ENCODE measurements at regions not wholly inside any gene's neighbourhood (a gene's known extent, or its start where the extent isn't known, plus 50 kb on each side); places are given as distances from the start of the nearest gene placed in this dataset.

GRCh38 chr6:56005426-56005825 is 130.0 kb upstream of the BMP5 start:
- no peak for DNase-seq (ENCODE audit: low spot score)

- no peak for DNase-seq (ENCODE audit: low spot score)
These were observed 129.0 kb upstream of the BMP5 start for GRCh38 chr6:56004426-56004825.

GRCh38 chr6:56003616-56004015 is 128.2 kb upstream of the BMP5 start:
- no peak for DNase-seq (ENCODE audit: low spot score)

GRCh38 chr6:56002336-56002735 is 126.9 kb upstream of the BMP5 start:
- no peak for DNase-seq (ENCODE audit: low spot score)

GRCh38 chr6:55998576-55998975 is 123.2 kb upstream of the BMP5 start:
- DNase-seq (ENCODE audit: low spot score): no peak

- no peak for DNase-seq (ENCODE audit: low spot score)
These were observed 122.0 kb upstream of the BMP5 start for GRCh38 chr6:55997223-55997874.

GRCh38 chr6:55994531-55994930 is 119.1 kb upstream of the BMP5 start:
- DNase-seq (ENCODE audit: low spot score): no peak

- DNase-seq (ENCODE audit: low spot score): no peak
These were observed 118.0 kb upstream of the BMP5 start for GRCh38 chr6:55993418-55993817.

- no peak for DNase-seq (ENCODE audit: low spot score)
These were observed 117.2 kb upstream of the BMP5 start for GRCh38 chr6:55992546-55992945.

- no peak for DNase-seq (ENCODE audit: low spot score)
These were observed 109.9 kb upstream of the BMP5 start for GRCh38 chr6:55985309-55985708.

GRCh38 chr6:55983861-55984260 is 108.5 kb upstream of the BMP5 start:
- no peak for DNase-seq (ENCODE audit: low spot score)

- no peak for DNase-seq (ENCODE audit: low spot score)
These were observed 106.3 kb upstream of the BMP5 start for GRCh38 chr6:55981660-55982059.

GRCh38 chr6:55980627-55981211 is 105.3 kb upstream of the BMP5 start:
- peak; percentile 40 for DNase-seq (ENCODE audit: low spot score)

GRCh38 chr6:55979526-55979925 is 104.1 kb upstream of the BMP5 start:
- DNase-seq (ENCODE audit: low spot score): no peak

GRCh38 chr6:55977959-55978665 is 102.7 kb upstream of the BMP5 start:
- DNase-seq (ENCODE audit: low spot score): no peak

GRCh38 chr6:55974688-55975087 is 99.3 kb upstream of the BMP5 start:
- no peak for DNase-seq (ENCODE audit: low spot score)

- no peak for DNase-seq (ENCODE audit: low spot score)
These were observed 96.7 kb upstream of the BMP5 start for GRCh38 chr6:55972091-55972490.

- no peak for DNase-seq (ENCODE audit: low spot score)
These were observed 94.1 kb upstream of the BMP5 start for GRCh38 chr6:55969526-55969925.

GRCh38 chr6:55968926-55969325 is 93.5 kb upstream of the BMP5 start:
- no peak for DNase-seq (ENCODE audit: low spot score)

- no peak for DNase-seq (ENCODE audit: low spot score)
These were observed 88.7 kb upstream of the BMP5 start for GRCh38 chr6:55964136-55964535.

- DNase-seq (ENCODE audit: low spot score): no peak
These were observed 87.9 kb upstream of the BMP5 start for GRCh38 chr6:55963301-55963700.

- DNase-seq (ENCODE audit: low spot score): no peak
These were observed 85.0 kb upstream of the BMP5 start for GRCh38 chr6:55960344-55960743.

GRCh38 chr6:55958790-55959189 is 83.4 kb upstream of the BMP5 start:
- no peak for DNase-seq (ENCODE audit: low spot score)
